MM.1S (cell line): ENCODE measurements at regions not wholly inside any gene's neighbourhood (a gene's known extent, or its start where the extent isn't known, plus 50 kb on each side); places are given as distances from the start of the nearest gene placed in this dataset.
"Not testable (repeated sequence)": the region's sequence is repeated elsewhere in the genome, so short reads cannot be mapped to it uniquely, and the experiment has no call there.

ENCODE experiments used
- EZH2 ChIP-seq: fragments of 300-600 bp; sonication (generic); optimal IDR thresholded peaks from 2 replicates; pipeline ENCODE3; 2017; ENCODE audit warnings: low read depth, mild to moderate bottlenecking, antibody characterized with exemption, low read length, mixed read lengths
- EZH2phosphoT487 ChIP-seq: fragments of 300-600 bp; sonication (generic); IDR thresholded peaks from 2 replicates; pipeline ENCODE4 v1.6.1; 2018; ENCODE audit warnings: antibody characterized with exemption, low read length
- TF ChIP-seq, protein P1 (sequence below): fragments of 300-600 bp; sonication (generic); IDR thresholded peaks from 2 replicates; pipeline ENCODE4 v1.5.1; 2016; ENCODE audit warnings: antibody characterized with exemption, low read length, mixed read lengths

DNA sequence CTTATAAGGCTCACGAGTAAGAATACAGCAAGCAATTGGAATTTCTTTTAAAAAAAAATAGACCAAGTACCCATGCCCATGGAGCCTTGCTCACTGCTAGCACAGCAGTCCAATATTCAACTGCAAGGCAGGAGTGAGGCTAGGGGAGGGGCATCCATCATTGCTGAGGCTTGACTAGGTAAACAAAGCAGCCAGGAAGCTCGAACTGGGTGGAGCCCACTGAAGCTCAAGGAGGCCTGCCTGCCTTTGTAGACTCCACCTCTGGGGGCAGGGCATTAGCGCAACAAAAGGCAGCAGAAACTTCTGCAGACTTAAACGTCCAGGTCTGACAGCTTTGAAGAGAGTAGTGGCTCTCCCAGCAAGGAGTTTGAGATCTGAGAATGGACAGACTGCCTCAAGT is 84.0 kb upstream of the STEAP1 start:
- TF ChIP-seq, protein P1, sequence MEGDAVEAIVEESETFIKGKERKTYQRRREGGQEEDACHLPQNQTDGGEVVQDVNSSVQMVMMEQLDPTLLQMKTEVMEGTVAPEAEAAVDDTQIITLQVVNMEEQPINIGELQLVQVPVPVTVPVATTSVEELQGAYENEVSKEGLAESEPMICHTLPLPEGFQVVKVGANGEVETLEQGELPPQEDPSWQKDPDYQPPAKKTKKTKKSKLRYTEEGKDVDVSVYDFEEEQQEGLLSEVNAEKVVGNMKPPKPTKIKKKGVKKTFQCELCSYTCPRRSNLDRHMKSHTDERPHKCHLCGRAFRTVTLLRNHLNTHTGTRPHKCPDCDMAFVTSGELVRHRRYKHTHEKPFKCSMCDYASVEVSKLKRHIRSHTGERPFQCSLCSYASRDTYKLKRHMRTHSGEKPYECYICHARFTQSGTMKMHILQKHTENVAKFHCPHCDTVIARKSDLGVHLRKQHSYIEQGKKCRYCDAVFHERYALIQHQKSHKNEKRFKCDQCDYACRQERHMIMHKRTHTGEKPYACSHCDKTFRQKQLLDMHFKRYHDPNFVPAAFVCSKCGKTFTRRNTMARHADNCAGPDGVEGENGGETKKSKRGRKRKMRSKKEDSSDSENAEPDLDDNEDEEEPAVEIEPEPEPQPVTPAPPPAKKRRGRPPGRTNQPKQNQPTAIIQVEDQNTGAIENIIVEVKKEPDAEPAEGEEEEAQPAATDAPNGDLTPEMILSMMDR, result not testable (repeated sequence)
- TF ChIP-seq EZH2, EZH2phosphoT487: not testable (repeated sequence)
